ENCODE measurements at regions not wholly inside any gene's neighbourhood (a gene's known extent, or its start where the extent isn't known, plus 50 kb on each side); places are given as distances from the start of the nearest gene placed in this dataset.
"Not testable (repeated sequence)": the region's sequence is repeated elsewhere in the genome, so short reads cannot be mapped to it uniquely, and the experiment has no call there.

DNA sequence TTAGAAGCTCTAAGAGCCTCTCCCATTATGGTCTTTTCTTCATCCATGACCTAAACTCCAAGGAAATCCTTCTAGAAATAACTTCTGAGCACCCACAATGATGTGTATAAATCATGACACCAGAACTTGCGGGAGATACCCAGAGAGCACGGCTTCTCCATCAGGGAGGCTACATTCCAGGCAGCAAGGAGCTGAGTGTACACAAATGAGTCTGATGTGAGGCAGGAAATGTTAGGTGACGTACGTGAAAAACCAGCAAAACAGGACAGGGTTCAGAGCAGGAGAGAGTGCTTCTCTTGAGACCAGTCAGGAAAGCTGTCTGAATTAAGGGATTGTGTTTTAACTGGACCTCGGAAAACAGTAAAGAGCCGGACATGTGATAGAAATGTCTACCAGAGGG, 58.1 kb upstream of the MRPS9 start:
- H4K91ac ChIP-seq (ENCODE audit: low read length); H3K23ac ChIP-seq (ENCODE audit: low read length in 2 of 2); H3K4me3 ChIP-seq (ENCODE audit: insufficient read depth in 1 of 2, low read depth in 1 of 2, low read length in 2 of 2); H2BK12ac ChIP-seq (ENCODE audit: low read length in 2 of 2); H3K4me2 ChIP-seq (ENCODE audit: low read length, poor library complexity, severe bottlenecking); H3K4me1 ChIP-seq (ENCODE audit: control insufficient read depth, insufficient read depth, low read depth, low read length); H3K14ac ChIP-seq (ENCODE audit: low read length in 2 of 2); H3K27ac ChIP-seq (ENCODE audit: low read length, poor library complexity, severe bottlenecking); H4K8ac ChIP-seq (ENCODE audit: low read length); H2BK5ac ChIP-seq (ENCODE audit: low read depth, low read length, poor library complexity, severe bottlenecking); H3K79me1 ChIP-seq (replicated peaks; ENCODE audit: low read length, poor library complexity, severe bottlenecking); H3K36me3 ChIP-seq (ENCODE audit: control insufficient read depth in 1 of 2, insufficient read depth in 2 of 2, low read depth in 1 of 2, low read length in 2 of 2); H3K18ac ChIP-seq (ENCODE audit: low read depth in 1 of 2, low read length in 2 of 2); H3K9me3 ChIP-seq (ENCODE audit: control insufficient read depth, low read length); H3K27me3 ChIP-seq (ENCODE audit: control insufficient read depth in 1 of 2, insufficient read depth in 1 of 2, low read length in 2 of 2); H2AK5ac ChIP-seq (ENCODE audit: low read length, severe bottlenecking); H3K4ac ChIP-seq (ENCODE audit: low read depth in 1 of 2, low read length in 2 of 2); H2AFZ ChIP-seq (ENCODE audit: low read depth, low read length); DNase-seq; H3K9ac ChIP-seq (ENCODE audit: low read length); H2BK15ac ChIP-seq (ENCODE audit: low read depth, poor library complexity, severe bottlenecking); H2BK120ac ChIP-seq (ENCODE audit: low read depth, low read length): not testable (repeated sequence)
- 80% methylated on average over 6 of the region's 6 CpGs for WGBS

GRCh38 chr2:104982111-104982510, 55.8 kb upstream of the MRPS9 start:
- 70% methylated on average over 7 of the region's 7 CpGs for WGBS
- Histone ChIP-seq H2AFZ (ENCODE audit: low read depth, low read length) (no peak overlapping the region), H2BK15ac (ENCODE audit: low read depth, poor library complexity, severe bottlenecking) (no peak overlapping the region), H3K4me3 (ENCODE audit: insufficient read depth in 1 of 2, low read depth in 1 of 2, low read length in 2 of 2) (no peak overlapping the region), H3K27ac (ENCODE audit: low read length, poor library complexity, severe bottlenecking) (no peak overlapping the region), H3K27me3 (ENCODE audit: control insufficient read depth in 1 of 2, insufficient read depth in 1 of 2, low read length in 2 of 2) (peaks cover 0 to 5% of the 10 kb centered on the region in 2 experiments), H4K8ac (ENCODE audit: low read length) (no peak overlapping the region), H3K79me1 (replicated peaks; ENCODE audit: low read length, poor library complexity, severe bottlenecking) (no peaks in the 10 kb centered on the region), H3K4me1 (ENCODE audit: control insufficient read depth, insufficient read depth, low read depth, low read length) (no peaks in the 10 kb centered on the region), H3K14ac (ENCODE audit: low read length in 2 of 2) (no peak overlapping the region), H2BK12ac (ENCODE audit: low read length in 2 of 2) (no peak overlapping the region), H4K91ac (ENCODE audit: low read length) (no peak overlapping the region), H3K4me2 (ENCODE audit: low read length, poor library complexity, severe bottlenecking) (no peak overlapping the region), H3K18ac (ENCODE audit: low read depth in 1 of 2, low read length in 2 of 2) (no peak overlapping the region), H3K4ac (ENCODE audit: low read depth in 1 of 2, low read length in 2 of 2) (no peak overlapping the region), H2BK120ac (ENCODE audit: low read depth, low read length) (no peak overlapping the region), H2AK5ac (ENCODE audit: low read length, severe bottlenecking) (no peak overlapping the region), H3K9ac (ENCODE audit: low read length) (no peak overlapping the region), H3K9me3 (ENCODE audit: control insufficient read depth, low read length) (peaks cover 7% of the 10 kb centered on the region), H3K23ac (ENCODE audit: low read length in 2 of 2) (no peak overlapping the region), H2BK5ac (ENCODE audit: low read depth, low read length, poor library complexity, severe bottlenecking) (no peak overlapping the region), H3K36me3 (ENCODE audit: control insufficient read depth in 1 of 2, insufficient read depth in 2 of 2, low read depth in 1 of 2, low read length in 2 of 2) (no peaks in the 10 kb centered on the region)
- no peak for DNase-seq
